Endothelial cell (in vitro differentiated cells): ENCODE measurements at regions not wholly inside any gene's neighbourhood (a gene's known extent, or its start where the extent isn't known, plus 50 kb on each side); places are given as distances from the start of the nearest gene placed in this dataset.

ENCODE experiments used
- DNase-seq: peaks from one replicate; pipeline ENCODE4 v3.0.0; 2021; ENCODE audit warnings: low spot score
- H3K27ac Mint-ChIP-seq: one replicate; pipeline ENCODE4 v1.8.0; 2021; ENCODE audit warnings: mixed read lengths, inconsistent platforms; ENCODE audit not compliant: unreplicated experiment
- H3K27me3 Mint-ChIP-seq: one replicate; pipeline ENCODE4 v1.8.0; 2021; ENCODE audit warnings: mild to moderate bottlenecking, moderate library complexity, mixed read lengths, inconsistent platforms; ENCODE audit not compliant: unreplicated experiment
- H3K36me3 Mint-ChIP-seq: one replicate; pipeline ENCODE4 v1.8.0; 2021; ENCODE audit warnings: mild to moderate bottlenecking, low read depth, mixed read lengths, inconsistent platforms; ENCODE audit not compliant: unreplicated experiment
- H3K4me1 Mint-ChIP-seq: one replicate; pipeline ENCODE4 v1.8.0; 2021; ENCODE audit warnings: mild to moderate bottlenecking, mixed read lengths, inconsistent platforms; ENCODE audit not compliant: unreplicated experiment
- H3K4me3 Mint-ChIP-seq: one replicate; pipeline ENCODE4 v1.8.0; 2021; ENCODE audit warnings: mild to moderate bottlenecking, mixed read lengths, inconsistent platforms; ENCODE audit not compliant: unreplicated experiment
- H3K9me3 Mint-ChIP-seq: one replicate; pipeline ENCODE4 v1.8.0; 2021; ENCODE audit warnings: mixed read lengths, inconsistent platforms; ENCODE audit not compliant: unreplicated experiment
- CTCF ChIP-seq: fragments of 200-600 bp; sonication (generic); IDR thresholded peaks from one replicate; pipeline ENCODE4 v1.5.0; 2021; ENCODE audit warnings: antibody characterized with exemption; ENCODE audit not compliant: unreplicated experiment

GRCh38 chr1:209316929-209317328, 266.6 kb upstream of the CAMK1G start:
- Mint-ChIP-seq H3K27ac (no peak overlapping the region), H3K4me3 (no peak overlapping the region), H3K36me3 (no peaks in the 10 kb centered on the region), H3K9me3 (peaks cover 4% of the 10 kb centered on the region), H3K27me3 (peaks cover 5% of the 10 kb centered on the region), H3K4me1 (no peaks in the 10 kb centered on the region)
- no peak for DNase-seq
- TF ChIP-seq CTCF, result no peak

- H3K4me3 Mint-ChIP-seq, result no peak overlapping the region
- H3K4me1 Mint-ChIP-seq, result no peaks in the 10 kb centered on the region
- peaks cover 5% of the 10 kb centered on the region for H3K27me3 Mint-ChIP-seq
- no peak for DNase-seq
- no peak overlapping the region for H3K27ac Mint-ChIP-seq
- TF ChIP-seq CTCF, result no peak
- no peaks in the 10 kb centered on the region for H3K36me3 Mint-ChIP-seq
- peaks cover 4% of the 10 kb centered on the region for H3K9me3 Mint-ChIP-seq
Observed at GRCh38 chr1:209318181-209319056, 265.1 kb upstream of the CAMK1G start.

- TF ChIP-seq CTCF, result no peak
- Mint-ChIP-seq H3K4me3 (no peak overlapping the region), H3K4me1 (no peaks in the 10 kb centered on the region), H3K36me3 (no peaks in the 10 kb centered on the region), H3K27me3 (peaks cover 4% of the 10 kb centered on the region), H3K27ac (no peak overlapping the region), H3K9me3 (peaks cover 4% of the 10 kb centered on the region)
- DNase-seq, result no peak
Observed at GRCh38 chr1:209319057-209319432, 264.5 kb upstream of the CAMK1G start.

- no peak for TF ChIP-seq CTCF
- DNase-seq, result no peak
- Mint-ChIP-seq H3K4me1 (no peaks in the 10 kb centered on the region), H3K27ac (no peak overlapping the region), H3K9me3 (peaks cover 4% of the 10 kb centered on the region), H3K4me3 (no peak overlapping the region), H3K36me3 (no peaks in the 10 kb centered on the region), H3K27me3 (peaks cover 3% of the 10 kb centered on the region)
Observed at GRCh38 chr1:209319549-209319948, 264.0 kb upstream of the CAMK1G start.

GRCh38 chr1:209323743-209324142, 259.8 kb upstream of the CAMK1G start:
- H3K36me3 Mint-ChIP-seq, result no peaks in the 10 kb centered on the region
- DNase-seq, result no peak
- peaks cover 4% of the 10 kb centered on the region for H3K9me3 Mint-ChIP-seq
- no peak overlapping the region for H3K27ac Mint-ChIP-seq
- H3K4me3 Mint-ChIP-seq, result no peak overlapping the region
- no peak for TF ChIP-seq CTCF
- no peaks in the 10 kb centered on the region for H3K4me1 Mint-ChIP-seq
- H3K27me3 Mint-ChIP-seq, result peaks cover 3% of the 10 kb centered on the region
